Retinal pigment epithelial cell (primary cell): ENCODE measurements at regions not wholly inside any gene's neighbourhood (a gene's known extent, or its start where the extent isn't known, plus 50 kb on each side); places are given as distances from the start of the nearest gene placed in this dataset.

ENCODE experiments used
- DNase-seq: peaks from one replicate; pipeline ENCODE4 v3.0.0-alpha.2; 2010; ENCODE audit warnings: low read depth
- H3K4me3 ChIP-seq: 2 replicates; pipeline ENCODE4 v1.5.1; 2011; ENCODE audit warnings: mild to moderate bottlenecking, low read length, control low read depth, moderate library complexity
- TF ChIP-seq, protein P1 (sequence below): conservative IDR thresholded peaks from 2 replicates; pipeline ENCODE4 v1.5.1; 2011; ENCODE audit warnings: low read depth, low read length, control low read depth, inconsistent platforms

DNA sequence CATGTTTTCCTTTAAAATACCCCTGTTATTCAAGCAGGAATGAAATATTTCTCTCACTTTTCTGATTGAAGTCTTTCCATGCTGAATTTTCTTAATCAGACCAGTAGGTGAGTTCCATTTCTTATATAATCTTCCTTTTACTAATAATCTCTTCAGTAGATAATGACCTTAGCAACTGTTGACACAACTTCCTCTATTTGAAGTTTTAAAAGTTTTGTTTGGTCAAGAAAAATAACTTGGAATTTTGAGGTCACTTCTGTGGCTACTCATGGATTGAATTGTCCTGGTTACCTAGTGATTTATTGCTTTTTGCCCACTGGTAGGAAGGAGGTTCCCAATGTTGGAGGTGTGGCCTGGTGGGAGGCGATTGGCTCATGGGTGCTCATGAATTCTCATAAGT, 70.6 kb upstream of the PAXBP1 start:
- TF ChIP-seq, protein P1, sequence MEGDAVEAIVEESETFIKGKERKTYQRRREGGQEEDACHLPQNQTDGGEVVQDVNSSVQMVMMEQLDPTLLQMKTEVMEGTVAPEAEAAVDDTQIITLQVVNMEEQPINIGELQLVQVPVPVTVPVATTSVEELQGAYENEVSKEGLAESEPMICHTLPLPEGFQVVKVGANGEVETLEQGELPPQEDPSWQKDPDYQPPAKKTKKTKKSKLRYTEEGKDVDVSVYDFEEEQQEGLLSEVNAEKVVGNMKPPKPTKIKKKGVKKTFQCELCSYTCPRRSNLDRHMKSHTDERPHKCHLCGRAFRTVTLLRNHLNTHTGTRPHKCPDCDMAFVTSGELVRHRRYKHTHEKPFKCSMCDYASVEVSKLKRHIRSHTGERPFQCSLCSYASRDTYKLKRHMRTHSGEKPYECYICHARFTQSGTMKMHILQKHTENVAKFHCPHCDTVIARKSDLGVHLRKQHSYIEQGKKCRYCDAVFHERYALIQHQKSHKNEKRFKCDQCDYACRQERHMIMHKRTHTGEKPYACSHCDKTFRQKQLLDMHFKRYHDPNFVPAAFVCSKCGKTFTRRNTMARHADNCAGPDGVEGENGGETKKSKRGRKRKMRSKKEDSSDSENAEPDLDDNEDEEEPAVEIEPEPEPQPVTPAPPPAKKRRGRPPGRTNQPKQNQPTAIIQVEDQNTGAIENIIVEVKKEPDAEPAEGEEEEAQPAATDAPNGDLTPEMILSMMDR, result no peak
- no peak for DNase-seq
- no peak overlapping the region for H3K4me3 ChIP-seq

DNA sequence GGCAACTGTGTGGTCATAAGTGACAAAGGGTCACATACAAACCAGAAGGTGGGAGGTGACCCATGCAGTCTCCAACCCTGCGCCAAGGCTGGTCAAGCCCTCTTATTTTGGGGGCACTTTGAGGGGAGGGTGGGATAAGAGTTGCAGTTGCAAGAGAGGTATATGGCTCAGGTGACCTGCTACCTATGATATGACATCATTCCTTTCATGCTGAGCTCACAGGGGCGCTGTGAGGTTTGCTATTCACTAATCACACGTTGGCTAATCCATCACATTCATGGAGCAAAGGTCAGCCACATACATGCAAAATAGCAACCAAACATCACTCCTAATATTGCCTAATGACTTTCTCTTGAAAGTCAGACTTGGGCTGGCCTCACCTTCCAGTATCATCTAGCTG, 72.0 kb upstream of the PAXBP1 start:
- TF ChIP-seq, protein P1, result no peak
- DNase-seq, result no peak
- no peak overlapping the region for H3K4me3 ChIP-seq

DNA sequence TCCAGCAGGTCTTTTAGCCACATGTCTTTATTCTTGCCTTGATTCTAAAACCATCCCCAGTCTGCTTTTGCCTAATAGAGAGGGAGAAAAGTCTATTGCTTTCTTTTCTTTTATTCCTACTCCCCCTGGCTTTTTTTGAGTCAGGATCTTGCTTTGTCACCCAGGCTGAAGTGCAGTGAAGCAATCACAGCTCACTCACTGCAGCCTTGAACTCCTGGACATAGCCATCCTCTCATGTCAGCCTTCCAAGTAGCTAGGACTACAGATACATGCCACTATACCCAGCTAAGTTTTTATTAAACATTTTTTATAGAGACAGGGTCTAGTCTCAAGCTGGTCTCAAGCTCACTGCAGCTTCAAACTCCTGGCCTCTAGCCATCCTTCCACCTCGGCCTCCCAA, 72.5 kb upstream of the PAXBP1 start:
- TF ChIP-seq, protein P1, result no peak
- no peak for DNase-seq
- H3K4me3 ChIP-seq, result no peak overlapping the region

DNA sequence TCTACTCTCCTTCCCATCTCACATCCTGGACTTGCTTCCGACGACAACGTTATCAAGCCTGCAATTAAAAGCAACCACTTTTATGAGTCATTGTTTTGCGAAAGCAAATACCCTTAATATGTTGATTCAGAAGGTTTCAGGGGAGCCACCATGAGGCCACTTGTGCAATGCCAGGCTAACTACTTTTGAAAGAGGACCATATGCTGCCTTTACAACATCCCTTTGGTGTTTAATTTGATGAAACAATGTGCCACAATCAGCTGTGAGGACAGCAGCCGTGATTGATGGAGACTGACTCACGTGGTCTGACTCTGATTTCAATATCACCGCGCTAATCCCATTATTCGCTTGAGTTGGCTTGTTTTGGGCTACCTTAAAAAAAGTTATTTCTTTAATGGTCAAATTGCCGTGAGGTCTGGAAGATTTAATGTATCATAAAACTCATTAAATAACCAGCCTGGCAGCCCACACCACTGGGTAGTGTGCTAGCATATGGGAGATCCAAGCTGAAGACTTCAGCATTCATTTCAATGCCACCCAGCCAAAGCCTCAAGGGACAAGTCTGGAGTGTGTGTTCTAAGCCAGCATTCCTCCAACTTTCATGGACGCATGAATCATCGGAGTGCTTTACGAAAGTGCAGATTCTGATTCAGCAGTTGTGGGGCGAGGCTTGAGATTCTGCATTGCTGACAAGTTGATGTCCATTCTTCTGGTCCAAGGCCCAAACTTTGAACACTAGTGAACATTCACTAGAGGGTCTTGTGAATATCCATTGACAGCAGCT, 73.3 kb upstream of the PAXBP1 start:
- TF ChIP-seq, protein P1, result peak; percentile 32
- H3K4me3 ChIP-seq, result no peak overlapping the region
- peak; percentile 37 for DNase-seq

DNA sequence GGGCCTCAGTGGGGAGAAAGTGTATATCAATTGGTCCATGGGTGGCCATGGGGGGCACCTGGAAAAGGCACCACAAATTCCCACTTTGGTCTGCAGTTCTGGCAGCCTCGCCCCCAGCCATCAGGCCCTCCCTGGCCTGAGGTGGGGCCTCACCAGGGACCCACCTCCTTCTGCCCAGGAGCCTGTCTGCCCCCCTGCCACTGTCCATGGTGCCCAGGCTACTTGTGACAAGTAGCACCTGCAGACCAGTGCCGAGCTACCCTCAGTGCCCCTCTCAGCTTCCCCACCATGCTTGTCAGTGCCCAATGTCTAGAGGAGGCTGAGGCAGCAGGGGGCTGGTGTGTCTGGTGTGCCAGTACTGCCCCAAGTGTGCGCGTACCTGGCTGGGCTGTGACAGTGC, 87.1 kb upstream of the PAXBP1 start:
- DNase-seq, result no peak
- H3K4me3 ChIP-seq, result no peak overlapping the region
- TF ChIP-seq, protein P1, result no peak

DNA sequence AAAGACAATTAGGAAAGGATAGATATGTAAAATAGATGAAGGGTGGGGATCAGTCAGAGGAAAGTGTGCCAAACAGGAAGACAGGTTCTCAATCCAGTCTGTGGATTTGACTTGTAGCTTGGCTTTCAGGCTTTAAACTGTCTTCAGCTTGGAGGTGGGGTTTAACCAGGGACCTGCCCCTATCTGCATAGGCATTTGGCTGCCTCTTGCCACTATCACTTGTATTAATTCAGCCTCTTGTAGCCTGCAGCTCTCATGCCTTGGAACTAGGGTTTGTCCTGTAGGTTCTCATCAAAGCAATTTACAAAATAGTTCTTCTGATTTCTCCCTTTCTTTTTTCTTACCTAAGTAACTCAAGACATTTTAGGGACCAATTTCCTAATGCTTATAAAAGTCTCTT, 88.8 kb upstream of the PAXBP1 start:
- DNase-seq, result no peak
- TF ChIP-seq, protein P1, result no peak
- no peak overlapping the region for H3K4me3 ChIP-seq

DNA sequence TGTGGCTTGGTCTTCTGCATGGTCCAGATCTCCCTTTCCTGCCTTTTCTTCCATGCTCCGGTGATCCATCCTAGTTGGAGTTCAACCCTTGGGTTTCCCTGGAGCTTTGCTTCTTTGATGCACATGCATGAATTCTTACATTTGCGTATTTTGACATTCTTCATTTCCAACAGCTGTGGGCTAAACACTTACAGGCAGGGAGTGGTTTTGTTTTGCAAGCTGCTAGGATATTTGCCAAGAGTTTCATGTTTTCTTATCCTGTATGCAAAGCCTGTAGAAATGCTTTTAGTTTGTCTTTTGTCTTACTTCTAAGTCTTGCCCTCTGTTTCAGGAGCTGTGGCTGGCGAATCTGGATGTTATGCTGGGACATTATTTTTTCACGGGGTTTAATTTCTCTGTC, 90.3 kb upstream of the PAXBP1 start:
- no peak for DNase-seq
- H3K4me3 ChIP-seq, result no peak overlapping the region
- TF ChIP-seq, protein P1, result no peak
